ENCODE measurements at regions not wholly inside any gene's neighbourhood (a gene's known extent, or its start where the extent isn't known, plus 50 kb on each side); places are given as distances from the start of the nearest gene placed in this dataset.

- TF ChIP-seq, protein P1, sequence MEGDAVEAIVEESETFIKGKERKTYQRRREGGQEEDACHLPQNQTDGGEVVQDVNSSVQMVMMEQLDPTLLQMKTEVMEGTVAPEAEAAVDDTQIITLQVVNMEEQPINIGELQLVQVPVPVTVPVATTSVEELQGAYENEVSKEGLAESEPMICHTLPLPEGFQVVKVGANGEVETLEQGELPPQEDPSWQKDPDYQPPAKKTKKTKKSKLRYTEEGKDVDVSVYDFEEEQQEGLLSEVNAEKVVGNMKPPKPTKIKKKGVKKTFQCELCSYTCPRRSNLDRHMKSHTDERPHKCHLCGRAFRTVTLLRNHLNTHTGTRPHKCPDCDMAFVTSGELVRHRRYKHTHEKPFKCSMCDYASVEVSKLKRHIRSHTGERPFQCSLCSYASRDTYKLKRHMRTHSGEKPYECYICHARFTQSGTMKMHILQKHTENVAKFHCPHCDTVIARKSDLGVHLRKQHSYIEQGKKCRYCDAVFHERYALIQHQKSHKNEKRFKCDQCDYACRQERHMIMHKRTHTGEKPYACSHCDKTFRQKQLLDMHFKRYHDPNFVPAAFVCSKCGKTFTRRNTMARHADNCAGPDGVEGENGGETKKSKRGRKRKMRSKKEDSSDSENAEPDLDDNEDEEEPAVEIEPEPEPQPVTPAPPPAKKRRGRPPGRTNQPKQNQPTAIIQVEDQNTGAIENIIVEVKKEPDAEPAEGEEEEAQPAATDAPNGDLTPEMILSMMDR (IDR thresholded peaks at IDR 0.05), result no peak
- TF ChIP-seq POLR2A (IDR thresholded peaks at IDR 0.05), result no peak
Measured at GRCh38 chr7:106501605-106502580, 159.1 kb downstream of the CCDC71L start.
